ENCODE measurements at regions not wholly inside any gene's neighbourhood (a gene's known extent, or its start where the extent isn't known, plus 50 kb on each side); places are given as distances from the start of the nearest gene placed in this dataset.

DNA sequence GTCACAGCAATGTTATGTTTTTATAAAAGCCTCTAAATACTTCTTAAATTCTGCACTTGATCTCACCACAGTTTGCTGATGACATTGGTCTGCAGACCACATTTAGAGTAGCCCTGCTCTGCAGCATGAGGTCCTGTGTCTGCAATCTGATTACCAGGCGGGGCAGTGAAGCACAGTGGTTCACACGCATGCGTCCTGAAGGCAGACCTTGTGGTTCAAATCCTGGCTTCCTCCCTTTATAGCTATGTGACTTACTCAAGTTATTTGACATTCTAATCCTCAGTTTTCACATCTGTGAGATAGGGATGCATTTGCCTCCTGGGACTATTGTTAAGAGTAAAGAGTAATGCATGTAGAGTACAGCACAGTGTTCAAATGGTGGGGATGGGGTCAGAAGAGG is 50.3 kb downstream of the BMAL2 start:
- DNase-seq (ENCODE audit: low spot score), result no peak

DNA sequence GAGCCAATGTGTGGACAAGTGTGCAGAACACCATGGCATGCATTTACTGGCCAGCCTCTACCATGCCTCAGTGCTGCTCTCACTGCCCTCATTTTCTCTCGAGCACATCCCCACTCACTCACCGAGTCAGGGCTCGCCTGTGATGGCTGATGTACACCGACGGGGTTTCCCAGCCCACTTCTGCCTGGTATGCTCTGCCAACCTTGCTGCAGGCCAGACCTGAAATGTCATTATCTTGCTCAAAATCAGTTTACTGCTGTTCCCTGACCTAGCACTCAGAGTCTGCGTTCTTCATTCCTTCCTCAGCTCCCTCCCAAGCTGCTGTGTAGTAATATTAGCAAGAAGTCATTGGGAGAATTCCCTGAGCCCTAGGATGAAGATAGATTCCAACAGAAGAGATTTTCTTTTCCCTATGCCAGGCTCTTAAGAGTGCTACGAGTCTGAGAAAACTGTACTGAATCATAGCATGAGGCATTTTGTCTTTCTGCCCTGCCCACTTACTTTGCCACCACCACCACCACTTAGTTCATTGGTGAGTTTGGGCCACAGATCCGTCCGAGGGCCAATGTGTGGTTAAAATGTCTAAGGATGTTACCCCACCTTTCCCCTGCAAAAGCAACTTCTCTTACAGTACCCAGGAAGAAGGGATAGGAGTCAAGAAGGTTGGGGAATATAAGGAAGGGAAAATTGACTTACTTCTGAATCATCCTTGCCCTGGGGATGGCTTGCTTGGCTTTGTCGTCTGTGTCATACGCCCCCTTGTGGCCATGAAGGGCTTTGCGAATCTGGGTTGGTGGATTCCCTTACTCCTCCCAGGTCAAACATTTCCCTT is 51.0 kb downstream of the BMAL2 start:
- peak; percentile 11 for DNase-seq (ENCODE audit: low spot score)

DNA sequence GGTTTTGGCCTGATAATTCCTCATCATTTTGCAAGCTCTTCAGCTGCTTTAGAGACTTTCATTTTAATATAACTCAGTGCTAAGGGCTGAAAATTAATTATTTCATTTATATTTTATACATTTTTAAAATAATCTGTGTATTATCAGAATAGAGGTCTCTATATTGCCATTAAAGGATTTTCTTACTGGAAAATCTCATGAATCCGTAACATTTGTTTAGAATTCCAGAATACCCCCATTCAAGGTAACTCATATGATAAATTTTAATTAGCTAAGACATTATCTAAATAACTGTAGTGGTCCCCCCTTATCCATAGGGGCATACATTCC is 51.6 kb downstream of the BMAL2 start:
- no peak for DNase-seq (ENCODE audit: low spot score)

DNA sequence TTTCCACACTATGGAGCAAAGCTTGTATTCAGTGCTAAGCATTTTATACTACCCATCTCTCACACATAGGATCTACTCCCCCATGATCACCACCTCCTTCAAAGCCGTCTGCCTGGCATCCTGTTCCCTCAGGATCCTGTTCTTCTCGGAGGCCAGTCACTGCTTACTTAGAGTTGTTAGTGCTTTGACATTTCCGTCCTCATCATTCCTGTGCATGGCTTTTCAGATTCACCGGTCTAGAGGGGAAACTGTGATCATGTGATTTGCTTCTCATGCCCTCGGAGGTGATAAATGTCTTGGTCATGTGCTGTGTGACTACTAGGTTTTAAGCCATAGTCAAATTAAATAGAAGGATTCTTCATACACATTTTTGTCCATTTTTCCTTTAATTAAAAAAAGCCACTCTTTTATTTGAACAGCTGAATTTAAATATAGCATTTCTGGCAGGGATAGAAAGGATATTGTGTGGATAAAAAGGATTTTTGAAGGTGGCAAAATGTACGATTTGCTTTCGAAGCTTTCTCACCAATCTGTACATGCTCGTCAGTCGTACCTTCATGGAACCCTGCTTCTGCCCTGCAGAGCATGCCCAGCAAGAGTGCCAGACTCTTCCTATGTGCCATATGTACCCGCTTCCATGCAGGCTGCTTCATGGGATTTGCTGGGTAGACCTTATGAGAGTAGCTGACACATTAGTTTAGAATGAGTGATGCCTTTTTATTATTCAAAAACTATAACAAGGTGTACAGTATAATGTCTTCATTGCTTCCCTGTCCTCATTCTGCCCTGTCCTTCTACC is 53.3 kb downstream of the BMAL2 start:
- no peak for DNase-seq (ENCODE audit: low spot score)

DNA sequence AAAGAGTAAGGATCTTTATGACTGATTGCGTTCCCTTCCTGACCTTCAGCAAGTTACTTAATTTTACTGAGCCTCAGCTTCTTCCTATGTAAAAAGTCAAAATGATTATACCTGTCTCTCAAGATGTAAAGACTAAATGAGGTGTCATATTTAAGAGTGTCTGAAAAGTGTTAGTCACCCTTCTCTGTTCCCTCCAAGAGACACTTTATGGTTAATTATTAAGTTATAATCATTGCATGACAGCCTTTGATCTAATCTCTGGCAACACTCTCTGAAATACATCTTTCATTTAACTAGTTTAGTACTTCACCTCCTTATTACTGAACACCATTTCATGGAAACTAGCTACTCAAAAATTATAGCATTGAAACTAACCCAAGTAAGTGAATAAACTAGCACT is 54.8 kb downstream of the BMAL2 start:
- DNase-seq (ENCODE audit: low spot score), result no peak

DNA sequence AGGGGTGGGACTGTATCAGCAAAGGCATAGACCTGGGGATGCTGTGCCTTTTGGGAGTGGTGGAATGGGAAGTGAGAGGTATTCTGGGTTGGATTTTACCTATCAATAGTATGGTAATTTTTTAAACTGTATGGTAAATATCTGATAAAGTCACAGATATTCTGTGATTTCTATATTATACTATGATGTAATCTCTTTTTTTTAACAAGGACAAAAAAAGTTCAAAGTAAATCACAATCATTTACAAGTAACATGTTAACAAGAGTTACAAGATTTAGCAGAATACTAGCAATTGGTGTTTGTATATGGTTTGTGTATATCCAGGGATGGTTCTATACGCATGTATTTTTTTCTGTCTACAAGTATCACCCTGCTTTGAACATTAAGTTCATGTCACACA is 56.0 kb downstream of the BMAL2 start:
- no peak for DNase-seq (ENCODE audit: low spot score)

DNA sequence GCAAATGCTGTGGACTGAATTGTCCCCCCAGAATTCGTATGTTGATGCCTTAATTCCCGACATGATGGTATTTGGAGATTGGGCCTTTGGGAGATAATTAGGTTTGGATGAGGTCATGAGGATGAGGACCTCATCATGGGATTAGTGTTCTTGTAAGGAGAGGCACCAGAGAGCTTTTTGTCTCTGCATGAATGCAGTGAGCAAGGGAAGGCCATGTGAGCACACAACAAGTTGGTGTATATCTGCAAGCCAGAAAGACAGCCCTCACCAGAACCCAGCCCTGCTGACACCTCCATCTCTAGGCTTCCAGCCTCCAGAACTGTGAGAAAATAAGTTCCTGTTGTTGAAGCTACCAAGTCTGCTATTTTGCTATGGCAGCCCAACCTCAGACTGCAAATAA is 51.9 kb upstream of the SMCO2 start:
- no peak for DNase-seq (ENCODE audit: low spot score)

DNA sequence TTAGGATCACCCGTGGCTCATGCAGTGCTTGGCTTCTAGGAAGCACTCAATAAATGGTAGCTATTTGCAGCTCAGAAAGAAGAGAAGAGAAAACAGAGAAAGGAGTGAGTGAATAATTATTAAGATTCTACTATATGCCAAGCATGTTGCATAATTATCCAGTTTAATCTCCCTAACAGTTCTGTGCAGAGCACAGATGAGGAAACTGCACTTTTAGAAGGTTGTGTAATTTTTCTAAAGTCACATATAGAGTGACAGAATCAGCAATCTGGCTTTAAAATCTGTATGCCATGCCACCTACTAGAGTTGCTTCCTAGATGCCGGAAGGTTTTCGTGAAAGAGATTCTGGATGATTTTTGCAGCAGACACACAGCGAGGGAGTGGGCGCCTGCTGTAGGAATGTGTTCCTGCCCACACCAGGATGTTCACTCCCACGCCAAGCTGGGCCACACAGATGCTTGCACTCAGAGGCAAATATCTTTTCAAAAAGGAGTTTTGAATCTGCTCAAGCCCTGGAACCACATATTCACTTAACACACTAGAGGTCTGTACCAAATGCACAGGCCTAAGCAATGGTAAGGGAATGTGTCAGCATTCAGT is 50.2 kb upstream of the SMCO2 start:
- peak; percentile 45 for DNase-seq (ENCODE audit: low spot score)
